ENCODE measurements at regions not wholly inside any gene's neighbourhood (a gene's known extent, or its start where the extent isn't known, plus 50 kb on each side); places are given as distances from the start of the nearest gene placed in this dataset.

GRCh38 chrX:124719060-124719459 lies 372.7 kb downstream of the SH2D1A start:
- TF ChIP-seq CTCF (IDR thresholded peaks at IDR 0.05 in 2 of 3, conservative IDR thresholded peaks at IDR 0.05 in 1 of 3; ENCODE audit: control insufficient read depth in 2 of 3, extremely low read depth in 1 of 3, insufficient read depth in 1 of 3, low read depth in 3 of 3, low read length in 3 of 3) (no peak), SRF (IDR thresholded peaks at IDR 0.05; ENCODE audit: low read depth in 2 of 2, low read length in 2 of 2) (no peak), TAF1 (IDR thresholded peaks at IDR 0.05; ENCODE audit: borderline replicate concordance, low read depth, low read length) (no peak), ZBTB33 (IDR thresholded peaks at IDR 0.05) (no peak), CEBPB (IDR thresholded peaks at IDR 0.05; ENCODE audit: borderline replicate concordance in 1 of 2, low read depth in 2 of 2, low read length in 2 of 2) (no peak)
